ENCODE measurements at regions not wholly inside any gene's neighbourhood (a gene's known extent, or its start where the extent isn't known, plus 50 kb on each side); places are given as distances from the start of the nearest gene placed in this dataset.
A peak's percentile ranks its signal among the peaks of the same experiment; 100 is the strongest.

DNA sequence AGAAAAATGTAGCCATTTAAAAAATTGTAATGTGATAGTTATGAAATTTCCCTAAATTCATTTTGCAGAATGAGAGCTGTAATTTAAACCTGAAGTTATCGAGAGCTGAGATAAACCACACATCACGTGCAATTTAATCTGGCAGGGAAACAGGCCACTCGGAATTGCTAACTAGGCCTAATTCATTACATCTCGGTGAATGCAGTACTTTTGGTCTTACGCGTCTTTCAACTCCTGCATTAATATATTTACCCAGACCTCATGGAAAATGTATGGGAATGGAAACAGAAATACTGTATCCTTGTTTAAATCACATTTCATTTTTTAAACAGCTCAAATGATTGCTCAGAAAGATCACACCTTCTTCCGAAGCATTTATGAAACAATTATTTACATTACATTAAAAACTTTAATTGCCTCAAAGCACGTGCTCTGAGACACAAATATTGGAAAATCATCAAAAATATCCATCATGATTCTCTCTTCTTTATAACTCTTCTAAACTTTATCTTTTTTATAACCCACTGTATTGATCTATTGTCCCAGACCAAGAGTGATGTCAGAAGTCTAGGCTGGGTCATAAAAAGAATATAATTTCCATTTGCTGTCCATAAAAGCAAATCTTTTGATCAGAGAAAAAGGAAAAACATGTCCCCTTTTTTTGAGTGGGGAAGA, 111.7 kb upstream of the MYL2 start:
- intact Hi-C loops (cut with DNase I): no loop called here
- H3K4me1 ChIP-seq (ENCODE audit: control insufficient read depth, insufficient read depth, low read length): no peaks in the 10 kb centered on the region
- H3K4me3 ChIP-seq (ENCODE audit: low read length): no peak overlapping the region
- 86% methylated on average over 8 of the region's 8 CpGs for WGBS
- no peak overlapping the region for H3K27ac ChIP-seq (ENCODE audit: low read length)
- no peak for ATAC-seq
- no peaks in the 10 kb centered on the region for H3K9me3 ChIP-seq (ENCODE audit: control insufficient read depth, low read length)
- H3K27me3 ChIP-seq (ENCODE audit: control insufficient read depth, insufficient read depth): no peaks in the 10 kb centered on the region
- no peak for DNase-seq

DNA sequence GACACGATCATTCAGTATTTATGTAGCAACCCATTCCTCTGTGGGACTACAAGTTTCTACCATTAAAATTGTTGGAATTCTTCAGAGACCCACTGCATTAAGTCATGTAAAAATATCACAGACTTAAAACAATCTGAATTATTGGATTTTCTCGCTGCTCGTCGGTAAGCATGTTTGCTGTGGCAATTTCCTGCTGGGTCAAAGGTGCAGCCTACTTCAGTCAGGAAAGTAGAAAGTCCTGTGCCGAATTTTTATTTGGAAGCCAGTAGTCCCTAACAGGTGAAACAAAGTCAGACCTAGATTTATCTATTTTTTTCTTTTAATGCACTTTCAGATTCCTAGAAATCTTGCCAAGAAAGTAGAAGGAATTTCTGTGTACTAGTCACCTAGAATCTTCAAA, 110.4 kb upstream of the MYL2 start:
- H3K27me3 ChIP-seq (ENCODE audit: control insufficient read depth, insufficient read depth): no peaks in the 10 kb centered on the region
- WGBS: 59% methylated on average over 5 of the region's 5 CpGs

DNA sequence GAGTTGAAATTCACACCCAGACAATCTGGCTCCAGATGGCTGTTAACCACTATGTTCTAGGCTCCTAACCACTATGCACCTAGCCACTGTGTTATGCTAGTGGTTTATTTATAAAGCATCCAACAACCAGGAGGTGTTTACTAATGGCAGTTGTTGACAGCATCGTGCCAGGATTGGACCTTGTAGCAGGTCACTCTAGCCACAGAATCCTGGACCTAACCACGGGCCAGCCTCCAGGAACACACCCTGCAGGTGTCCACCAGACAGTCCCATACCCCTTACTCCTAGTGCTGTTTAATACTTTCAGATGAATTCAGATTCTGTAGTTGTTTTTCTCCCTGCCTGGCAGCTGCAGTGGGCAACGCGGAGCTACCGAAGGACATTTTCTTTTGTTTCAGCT, 109.4 kb upstream of the MYL2 start:
- DNase-seq (no peak), ATAC-seq (no peak)
- H3K27ac ChIP-seq (ENCODE audit: low read length): no peak overlapping the region
- intact Hi-C loops (cut with DNase I): loop anchor here in 3 of 4 donors (10.0 kb wide), 2 partner anchors 265 to 275 kb away; no protein-coding TSS in a partner anchor
- H3K27me3 ChIP-seq (ENCODE audit: control insufficient read depth, insufficient read depth): no peaks in the 10 kb centered on the region
- H3K9me3 ChIP-seq (ENCODE audit: control insufficient read depth, low read length): no peaks in the 10 kb centered on the region
- H3K4me1 ChIP-seq (ENCODE audit: control insufficient read depth, insufficient read depth, low read length): no peaks in the 10 kb centered on the region
- no peak overlapping the region for H3K4me3 ChIP-seq (ENCODE audit: low read length)
- 49% methylated on average over 5 of the region's 5 CpGs for WGBS

More for the DNA sequence above, 110.4 kb upstream of the MYL2 start:
- H3K27ac ChIP-seq (ENCODE audit: low read length): no peak overlapping the region
- H3K9me3 ChIP-seq (ENCODE audit: control insufficient read depth, low read length): no peaks in the 10 kb centered on the region
- H3K4me3 ChIP-seq (ENCODE audit: low read length): no peak overlapping the region
- intact Hi-C loops (cut with DNase I): no loop called here
- no peaks in the 10 kb centered on the region for H3K4me1 ChIP-seq (ENCODE audit: control insufficient read depth, insufficient read depth, low read length)
- DNase-seq (no peak), ATAC-seq (no peak)

DNA sequence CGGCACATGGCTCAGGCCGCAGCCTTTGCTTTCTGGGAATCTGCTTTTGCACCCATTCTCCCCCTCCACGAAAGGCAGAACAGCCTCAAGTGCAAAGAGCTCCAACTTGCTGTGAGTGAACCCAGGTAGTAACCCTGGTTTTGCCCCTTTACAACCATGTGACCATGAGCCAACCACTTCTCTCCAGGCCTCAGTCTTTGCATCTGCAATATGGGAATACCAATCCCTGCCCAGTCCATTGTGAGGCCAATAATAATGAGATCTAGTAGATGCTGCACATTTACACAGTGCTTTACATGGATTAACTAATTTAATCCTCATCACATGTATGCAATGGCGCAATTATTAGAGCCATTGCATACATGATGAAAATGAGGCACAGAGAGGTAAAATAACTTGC, 108.9 kb upstream of the MYL2 start:
- Histone ChIP-seq H3K27ac (ENCODE audit: low read length) (no peak overlapping the region), H3K4me1 (ENCODE audit: control insufficient read depth, insufficient read depth, low read length) (no peaks in the 10 kb centered on the region), H3K9me3 (ENCODE audit: control insufficient read depth, low read length) (no peaks in the 10 kb centered on the region), H3K4me3 (ENCODE audit: low read length) (no peak overlapping the region), H3K27me3 (ENCODE audit: control insufficient read depth, insufficient read depth) (no peaks in the 10 kb centered on the region)
- DNase-seq: no peak
- 95% methylated on average over 4 of the region's 4 CpGs for WGBS
- no peak for ATAC-seq
- intact Hi-C loops (cut with DNase I): loop anchor here in 3 of 4 donors (10.0 kb wide), 2 partner anchors 265 to 275 kb away; no protein-coding TSS in a partner anchor

DNA sequence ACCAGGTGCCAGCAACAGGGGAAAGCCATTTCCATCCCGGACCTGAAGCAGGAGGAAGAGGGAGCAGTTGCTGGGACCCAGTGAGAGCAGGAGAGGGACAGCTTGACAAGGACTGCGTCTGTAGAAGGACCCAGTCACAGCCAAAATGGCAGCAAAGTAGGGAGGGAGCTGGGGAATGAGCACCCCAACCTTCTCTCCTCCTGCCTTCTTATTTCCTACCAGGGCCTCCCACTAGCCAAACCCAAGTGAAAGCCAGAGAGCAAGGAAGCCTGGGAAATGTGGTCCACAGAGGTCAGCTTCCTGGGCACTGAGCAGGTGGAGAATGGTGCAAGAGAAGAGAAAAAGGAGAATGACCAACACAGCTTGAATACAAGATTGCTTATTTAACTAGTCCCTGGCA, 108.5 kb upstream of the MYL2 start:
- ATAC-seq (no peak), DNase-seq (no peak)
- intact Hi-C loops (cut with DNase I): loop anchor here in 3 of 4 donors (10.0 kb wide), 2 partner anchors 266 to 276 kb away; no protein-coding TSS in a partner anchor
- WGBS: 74% methylated on average over 2 of the region's 2 CpGs
- no peak overlapping the region for H3K4me3 ChIP-seq (ENCODE audit: low read length)
- H3K4me1 ChIP-seq (ENCODE audit: control insufficient read depth, insufficient read depth, low read length): no peaks in the 10 kb centered on the region
- H3K27ac ChIP-seq (ENCODE audit: low read length): no peak overlapping the region
- no peaks in the 10 kb centered on the region for H3K27me3 ChIP-seq (ENCODE audit: control insufficient read depth, insufficient read depth)
- no peaks in the 10 kb centered on the region for H3K9me3 ChIP-seq (ENCODE audit: control insufficient read depth, low read length)

DNA sequence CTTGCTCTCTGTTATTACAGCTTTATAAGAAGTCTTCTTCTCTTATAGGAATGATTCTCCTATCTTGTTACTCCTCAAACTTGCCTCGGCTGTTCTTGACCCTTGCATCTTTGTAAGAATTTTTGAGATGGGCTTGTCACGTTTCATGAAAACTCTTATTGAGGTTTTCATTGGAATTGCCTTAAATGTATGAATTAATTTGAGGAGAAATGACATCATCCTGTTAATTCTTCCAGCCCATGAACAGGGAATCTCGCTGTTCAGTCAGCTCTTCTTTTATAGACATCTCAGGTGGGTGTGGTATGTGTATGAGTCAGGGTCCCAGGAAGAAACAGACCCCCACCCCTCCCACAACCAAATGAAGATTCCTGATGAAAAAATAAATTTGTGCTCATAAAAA, 107.1 kb upstream of the MYL2 start:
- H3K4me1 ChIP-seq (ENCODE audit: control insufficient read depth, insufficient read depth, low read length): no peaks in the 10 kb centered on the region
- H3K27ac ChIP-seq (ENCODE audit: low read length): no peak overlapping the region
- H3K27me3 ChIP-seq (ENCODE audit: control insufficient read depth, insufficient read depth): no peaks in the 10 kb centered on the region
- 64% methylated on average over 3 of the region's 3 CpGs for WGBS
- H3K9me3 ChIP-seq (ENCODE audit: control insufficient read depth, low read length): no peaks in the 10 kb centered on the region
- ATAC-seq (no peak), DNase-seq (no peak)
- intact Hi-C loops (cut with DNase I): loop anchor here in 3 of 4 donors (10.0 kb wide), 2 partner anchors 267 to 277 kb away; no protein-coding TSS in a partner anchor
- no peak overlapping the region for H3K4me3 ChIP-seq (ENCODE audit: low read length)

DNA sequence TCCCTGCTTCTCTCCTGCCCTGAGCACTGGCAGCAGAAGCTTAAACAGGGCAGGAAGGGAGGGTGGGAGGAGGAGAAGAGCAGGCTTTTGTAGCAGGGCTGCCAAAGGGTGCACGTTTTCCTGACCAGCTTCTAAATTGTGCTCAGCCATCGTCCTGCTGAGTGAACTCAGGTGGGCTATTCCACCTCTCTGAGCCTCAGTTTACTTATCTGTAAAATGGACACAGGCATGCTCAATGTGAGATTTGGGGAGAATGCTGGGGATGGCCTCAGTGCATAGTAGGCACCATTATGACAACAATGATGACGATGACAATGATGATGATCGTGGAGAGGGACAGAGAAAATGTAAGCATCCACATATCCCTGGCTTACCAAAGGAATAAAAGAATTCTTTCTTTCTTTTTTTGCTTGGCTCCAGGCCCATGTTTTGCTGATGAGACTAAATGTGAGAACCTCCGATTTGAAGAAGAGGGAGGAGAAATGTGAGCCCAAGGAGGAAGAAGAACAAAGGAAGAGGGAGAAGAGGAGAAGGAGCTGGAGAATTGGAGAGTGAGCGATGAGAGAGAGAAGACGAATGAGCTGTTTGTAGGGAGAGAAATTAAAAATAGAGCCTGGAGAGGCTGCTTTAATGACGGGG, 105.5 kb upstream of the MYL2 start:
- intact Hi-C loops (cut with DNase I): loop anchor here in 3 of 4 donors (10.0 kb wide), 2 partner anchors 269 to 279 kb away; no protein-coding TSS in a partner anchor
- DNase-seq (no peak), ATAC-seq (no peak)
- no peak overlapping the region for H3K4me3 ChIP-seq (ENCODE audit: low read length)
- H3K9me3 ChIP-seq (ENCODE audit: control insufficient read depth, low read length): no peaks in the 10 kb centered on the region
- WGBS: 45% methylated on average over 8 of the region's 8 CpGs
- H3K27ac ChIP-seq (ENCODE audit: low read length): no peak overlapping the region
- H3K4me1 ChIP-seq (ENCODE audit: control insufficient read depth, insufficient read depth, low read length): no peaks in the 10 kb centered on the region
- no peaks in the 10 kb centered on the region for H3K27me3 ChIP-seq (ENCODE audit: control insufficient read depth, insufficient read depth)

DNA sequence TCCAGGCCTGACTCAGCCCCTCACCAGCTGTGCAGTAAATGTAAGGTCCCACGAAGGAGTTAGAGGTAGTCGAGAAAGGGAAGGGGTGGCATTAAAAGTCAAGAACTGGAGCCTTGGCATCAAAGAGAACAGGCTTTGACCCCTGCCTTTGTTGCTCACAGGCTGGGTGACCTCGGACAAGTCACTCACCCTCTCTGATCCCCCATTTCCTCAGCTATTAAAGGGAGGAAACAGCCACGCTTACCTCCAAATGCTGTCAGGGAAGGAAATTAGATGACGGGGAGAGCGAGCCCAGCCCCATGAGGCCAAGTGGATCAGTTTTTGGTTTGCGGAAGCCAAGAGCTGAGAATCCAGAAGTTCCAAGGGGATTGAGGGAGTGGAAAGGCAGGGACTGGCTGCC, 104.9 kb upstream of the MYL2 start:
- H3K27ac ChIP-seq (ENCODE audit: low read length): no peak overlapping the region
- H3K27me3 ChIP-seq (ENCODE audit: control insufficient read depth, insufficient read depth): no peaks in the 10 kb centered on the region
- no peak overlapping the region for H3K4me3 ChIP-seq (ENCODE audit: low read length)
- H3K4me1 ChIP-seq (ENCODE audit: control insufficient read depth, insufficient read depth, low read length): no peaks in the 10 kb centered on the region
- 54% methylated on average over 7 of the region's 7 CpGs for WGBS
- intact Hi-C loops (cut with DNase I): loop anchor here in 3 of 4 donors (10.0 kb wide), 2 partner anchors 270 to 280 kb away; no protein-coding TSS in a partner anchor
- DNase-seq (no peak), ATAC-seq (no peak)
- no peaks in the 10 kb centered on the region for H3K9me3 ChIP-seq (ENCODE audit: control insufficient read depth, low read length)

DNA sequence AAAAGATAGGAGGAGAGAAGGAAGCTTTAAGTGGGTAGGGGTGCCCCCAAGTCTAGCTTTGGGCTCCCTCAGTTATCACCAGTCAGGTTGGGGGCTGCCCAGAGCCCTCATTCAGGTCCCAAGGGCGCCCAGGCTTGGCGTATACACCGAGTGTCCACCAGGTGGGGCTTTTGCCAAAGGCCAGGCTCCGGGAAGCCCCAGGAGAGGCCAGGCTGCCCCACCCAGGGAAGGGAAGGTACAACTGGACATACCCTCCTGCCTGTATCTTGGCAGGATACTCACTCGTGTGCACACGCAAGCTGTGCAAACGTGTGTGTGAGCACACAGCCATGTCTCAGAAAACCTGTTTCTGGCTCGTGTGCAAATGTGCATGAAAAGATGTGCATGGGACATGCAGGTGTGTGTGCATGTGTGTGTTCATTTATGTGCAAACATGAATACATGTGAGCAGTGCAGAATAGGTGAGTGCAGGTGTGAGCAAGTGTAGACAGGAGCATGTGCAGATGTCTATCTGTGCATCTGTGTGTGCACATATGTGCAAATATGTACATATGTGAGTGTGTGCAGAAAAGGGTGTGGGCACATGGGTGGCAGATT, 103.9 kb upstream of the MYL2 start:
- peak; percentile 55 to 68 for ATAC-seq

DNA sequence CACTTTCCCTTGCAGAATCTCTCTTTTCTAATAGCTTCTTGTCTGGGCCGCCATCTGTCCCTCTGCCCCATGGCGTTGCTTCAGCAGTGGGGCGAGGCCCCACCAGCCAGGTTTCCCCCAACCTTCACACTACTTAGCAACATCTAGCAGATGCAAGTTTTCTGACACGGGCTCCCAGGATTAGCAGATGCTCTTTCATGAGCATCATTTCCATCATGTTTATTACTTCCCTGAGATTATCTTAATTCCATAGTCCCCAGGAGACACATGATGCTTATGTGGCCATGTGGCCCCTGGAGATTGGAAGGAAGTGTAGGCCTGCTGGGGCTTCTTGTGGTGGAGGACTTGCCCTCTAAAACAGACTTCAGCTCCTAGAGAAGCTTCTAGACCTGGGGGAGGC, 102.0 kb upstream of the MYL2 start:
- no peaks in the 10 kb centered on the region for H3K9me3 ChIP-seq (ENCODE audit: control insufficient read depth, low read length)
- H3K27me3 ChIP-seq (ENCODE audit: control insufficient read depth, insufficient read depth): no peaks in the 10 kb centered on the region
- no peak overlapping the region for H3K4me3 ChIP-seq (ENCODE audit: low read length)
- no peak overlapping the region for H3K27ac ChIP-seq (ENCODE audit: low read length)
- DNase-seq (no peak), ATAC-seq (no peak)
- intact Hi-C loops (cut with DNase I): loop anchor here (5.0 to 10.0 kb wide), 4 partner anchors 272 to 290 kb away; no protein-coding TSS in a partner anchor
- no peaks in the 10 kb centered on the region for H3K4me1 ChIP-seq (ENCODE audit: control insufficient read depth, insufficient read depth, low read length)
- WGBS: 85% methylated on average over 4 of the region's 4 CpGs

More for the DNA sequence above, 103.9 kb upstream of the MYL2 start:
- 6% methylated on average over 8 of the region's 8 CpGs for WGBS
- no peaks in the 10 kb centered on the region for H3K4me1 ChIP-seq (ENCODE audit: control insufficient read depth, insufficient read depth, low read length)
- H3K4me3 ChIP-seq (ENCODE audit: low read length): no peak overlapping the region
- no peaks in the 10 kb centered on the region for H3K27me3 ChIP-seq (ENCODE audit: control insufficient read depth, insufficient read depth)
- intact Hi-C loops (cut with DNase I): loop anchor here (5.0 to 10.0 kb wide), 4 partner anchors 270 to 288 kb away; no protein-coding TSS in a partner anchor
- DNase-seq: peak; percentile 31 to 73 (median 71)
- no peak overlapping the region for H3K27ac ChIP-seq (ENCODE audit: low read length)
- no peaks in the 10 kb centered on the region for H3K9me3 ChIP-seq (ENCODE audit: control insufficient read depth, low read length)

DNA sequence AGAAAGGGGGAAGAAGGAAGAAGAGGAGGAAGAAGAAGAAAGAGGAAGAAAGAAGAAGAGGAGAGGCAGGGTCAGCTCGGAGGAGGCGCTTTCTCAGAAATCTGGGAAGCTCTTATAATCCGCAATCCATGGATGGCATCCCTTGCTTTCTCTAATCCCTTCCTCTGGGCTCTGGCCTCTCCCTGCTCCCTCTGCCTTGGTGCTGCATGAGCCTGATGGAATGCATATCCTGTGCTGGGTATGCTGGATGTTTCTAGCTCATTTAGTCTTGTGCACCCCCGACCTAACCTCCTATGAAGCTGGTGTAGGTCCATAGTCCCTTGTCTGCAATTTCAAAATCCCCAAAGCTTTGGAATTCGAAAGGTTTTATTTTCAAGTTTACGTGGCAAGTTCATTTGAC, 94.2 kb upstream of the MYL2 start:
- DNase-seq: no peak
- intact Hi-C loops (cut with DNase I): no loop called here
- Histone ChIP-seq H3K4me3 (ENCODE audit: low read length) (no peak overlapping the region), H3K4me1 (ENCODE audit: control insufficient read depth, insufficient read depth, low read length) (no peaks in the 10 kb centered on the region), H3K9me3 (ENCODE audit: control insufficient read depth, low read length) (no peaks in the 10 kb centered on the region), H3K27me3 (ENCODE audit: control insufficient read depth, insufficient read depth) (no peaks in the 10 kb centered on the region), H3K27ac (ENCODE audit: low read length) (no peak overlapping the region)
- ATAC-seq: no peak
- 77% methylated on average over 6 of the region's 6 CpGs for WGBS
